ENCODE measurements at regions not wholly inside any gene's neighbourhood (a gene's known extent, or its start where the extent isn't known, plus 50 kb on each side); places are given as distances from the start of the nearest gene placed in this dataset.

GRCh38 chr18:55821219-55821618, 233.2 kb upstream of the TCF4 start:
- DNase-seq = no peak

GRCh38 chr18:55819448-55819847, 231.5 kb upstream of the TCF4 start:
- DNase-seq = no peak

- DNase-seq = no peak
Observed at GRCh38 chr18:55818284-55818683, 230.3 kb upstream of the TCF4 start.

GRCh38 chr18:55811925-55812324, 223.9 kb upstream of the TCF4 start:
- DNase-seq = no peak

- no peak for DNase-seq
Observed at GRCh38 chr18:55805666-55806065, 217.7 kb upstream of the TCF4 start.

- no peak for DNase-seq
Observed at GRCh38 chr18:55795101-55795669, 207.2 kb upstream of the TCF4 start.

GRCh38 chr18:55794288-55795052, 206.5 kb upstream of the TCF4 start:
- no peak for DNase-seq

- DNase-seq = no peak
Observed at GRCh38 chr18:55790296-55790695, 202.3 kb upstream of the TCF4 start.

GRCh38 chr18:55787536-55788073, 199.6 kb upstream of the TCF4 start:
- DNase-seq = no peak

GRCh38 chr18:55786651-55787272, 198.8 kb upstream of the TCF4 start:
- no peak for DNase-seq

- DNase-seq = no peak
Observed at GRCh38 chr18:55783921-55784320, 195.9 kb upstream of the TCF4 start.

GRCh38 chr18:55781481-55781957, 193.5 kb upstream of the TCF4 start:
- peak; percentile 11 for DNase-seq

- DNase-seq = no peak
Observed at GRCh38 chr18:55780586-55781071, 192.6 kb upstream of the TCF4 start.

GRCh38 chr18:55779691-55780585, 191.9 kb upstream of the TCF4 start:
- no peak for DNase-seq

GRCh38 chr18:55778788-55779690, 191.0 kb upstream of the TCF4 start:
- DNase-seq = no peak

- no peak for DNase-seq
Observed at GRCh38 chr18:55777666-55778304, 189.8 kb upstream of the TCF4 start.

- DNase-seq = no peak
Observed at GRCh38 chr18:55775972-55776371, 188.0 kb upstream of the TCF4 start.

GRCh38 chr18:55774505-55774904, 186.5 kb upstream of the TCF4 start:
- no peak for DNase-seq

- DNase-seq = no peak
Observed at GRCh38 chr18:55768255-55768654, 180.3 kb upstream of the TCF4 start.

GRCh38 chr18:55764386-55764785, 176.4 kb upstream of the TCF4 start:
- DNase-seq = no peak

- DNase-seq = no peak
Observed at GRCh38 chr18:55763805-55764204, 175.8 kb upstream of the TCF4 start.

All from NCI-H1436 (cell line).